Activated CD4-positive, alpha-beta T cell treated with anti-CD3 and anti-CD28 coated beads, Interleukin-2, amount 10 ng/mL, durations not matched to agents 24 days and 14 days (primary cell): ENCODE measurements at regions not wholly inside any gene's neighbourhood (a gene's known extent, or its start where the extent isn't known, plus 50 kb on each side); places are given as distances from the start of the nearest gene placed in this dataset.

ENCODE experiments used
- DNase-seq: peaks from one replicate; pipeline ENCODE4 v3.0.0; 2022
- H3K27ac Mint-ChIP-seq: one replicate; pipeline ENCODE4 v1.8.0; 2022; ENCODE audit warnings: mild to moderate bottlenecking, mixed read lengths
- H3K27me3 Mint-ChIP-seq: one replicate; pipeline ENCODE4 v1.8.0; 2022; ENCODE audit warnings: mixed read lengths
- H3K36me3 Mint-ChIP-seq: one replicate; pipeline ENCODE4 v1.8.0; 2022; ENCODE audit warnings: low read depth, mild to moderate bottlenecking, mixed read lengths
- H3K4me1 Mint-ChIP-seq: one replicate; pipeline ENCODE4 v1.8.0; 2021; ENCODE audit warnings: mixed read lengths
- H3K4me3 Mint-ChIP-seq: one replicate; pipeline ENCODE4 v1.8.0; 2022; ENCODE audit warnings: mild to moderate bottlenecking, moderate library complexity, mixed read lengths
- H3K9me3 Mint-ChIP-seq: one replicate; pipeline ENCODE4 v1.8.0; 2021; ENCODE audit warnings: mixed read lengths
- intact Hi-C: fragments of 100-400 bp; cut with micrococcal nuclease; formaldehyde crosslinking; loops from one replicate; pipeline ENCODE4 v1.15.1; 2023

GRCh38 chr15:25508369-25509002 lies 69.7 kb upstream of the UBE3A start:
- Mint-ChIP-seq H3K9me3 (no peaks in the 10 kb centered on the region), H3K4me3 (no peak overlapping the region), H3K4me1 (no peaks in the 10 kb centered on the region), H3K27ac (no peak overlapping the region), H3K36me3 (no peaks in the 10 kb centered on the region), H3K27me3 (no peaks in the 10 kb centered on the region)
- intact Hi-C loops = loop anchor here (1.0 to 10.0 kb wide), 2 partner anchors 426 to 1864 kb away; partner anchors contain the start of gene MAGEL2
- no peak for DNase-seq

GRCh38 chr15:25504307-25504706 lies 65.5 kb upstream of the UBE3A start:
- no peaks in the 10 kb centered on the region for H3K4me1 Mint-ChIP-seq
- no peaks in the 10 kb centered on the region for H3K9me3 Mint-ChIP-seq
- no peak overlapping the region for H3K4me3 Mint-ChIP-seq
- intact Hi-C loops = loop anchor here (10.0 kb wide), 1 partner anchor 1860 kb away; the partner anchor contains the start of gene MAGEL2
- H3K36me3 Mint-ChIP-seq = no peaks in the 10 kb centered on the region
- no peak for DNase-seq
- H3K27me3 Mint-ChIP-seq = no peaks in the 10 kb centered on the region
- no peak overlapping the region for H3K27ac Mint-ChIP-seq

GRCh38 chr15:25501828-25502446 lies 63.1 kb upstream of the UBE3A start:
- H3K27ac Mint-ChIP-seq = no peak overlapping the region
- intact Hi-C loops = loop anchor here (10.0 kb wide), 1 partner anchor 1857 kb away; the partner anchor contains the start of gene MAGEL2
- no peaks in the 10 kb centered on the region for H3K4me1 Mint-ChIP-seq
- H3K36me3 Mint-ChIP-seq = no peaks in the 10 kb centered on the region
- no peaks in the 10 kb centered on the region for H3K9me3 Mint-ChIP-seq
- no peak for DNase-seq
- H3K27me3 Mint-ChIP-seq = no peaks in the 10 kb centered on the region
- H3K4me3 Mint-ChIP-seq = no peak overlapping the region

GRCh38 chr15:25498835-25499234 lies 60.0 kb upstream of the UBE3A start:
- H3K9me3 Mint-ChIP-seq = no peaks in the 10 kb centered on the region
- no peak overlapping the region for H3K27ac Mint-ChIP-seq
- no peak overlapping the region for H3K4me3 Mint-ChIP-seq
- H3K27me3 Mint-ChIP-seq = no peaks in the 10 kb centered on the region
- no peak for DNase-seq
- H3K4me1 Mint-ChIP-seq = no peaks in the 10 kb centered on the region
- intact Hi-C loops = no loop called here
- no peaks in the 10 kb centered on the region for H3K36me3 Mint-ChIP-seq

- Mint-ChIP-seq H3K4me1 (no peaks in the 10 kb centered on the region), H3K4me3 (no peak overlapping the region), H3K27ac (no peak overlapping the region), H3K27me3 (no peaks in the 10 kb centered on the region), H3K9me3 (peaks cover 4% of the 10 kb centered on the region), H3K36me3 (no peaks in the 10 kb centered on the region)
- intact Hi-C loops = no loop called here
- no peak for DNase-seq
Measured at GRCh38 chr15:25497934-25498333, 59.1 kb upstream of the UBE3A start.

DNA sequence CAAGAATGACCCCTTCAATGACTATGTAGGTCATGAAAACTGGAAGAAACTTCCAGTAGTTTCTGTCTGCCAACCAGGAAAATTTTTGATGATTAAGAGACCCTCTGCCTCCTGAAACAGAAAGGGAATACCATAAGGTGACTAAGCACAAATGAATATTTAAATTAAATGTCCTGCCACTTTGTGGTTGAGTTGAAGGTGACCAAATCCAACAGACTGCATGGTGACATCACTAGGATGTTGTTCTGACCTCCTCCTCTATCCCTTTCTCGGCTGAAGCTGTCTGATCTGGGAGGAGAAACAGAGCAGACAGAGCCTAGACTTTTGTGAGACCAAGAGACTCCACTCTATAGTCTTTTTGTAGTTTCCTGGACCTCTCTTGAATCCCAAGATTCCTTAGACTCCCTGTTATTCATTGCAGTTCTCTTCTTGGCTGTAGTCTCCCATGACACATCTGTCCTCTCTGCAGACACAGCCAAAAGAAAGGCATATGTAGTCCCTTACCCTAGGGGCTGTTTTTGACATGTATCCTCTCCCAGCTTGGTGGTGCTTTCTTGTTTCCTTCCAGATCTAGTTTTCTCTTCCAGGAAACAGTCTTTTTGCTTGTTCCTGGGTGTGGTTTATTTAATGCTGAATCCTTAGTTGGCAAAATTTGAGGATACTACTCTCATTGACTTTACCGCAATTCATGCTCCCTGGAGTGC lies 55.2 kb upstream of the UBE3A start:
- intact Hi-C loops = no loop called here
- Mint-ChIP-seq H3K27ac (no peak overlapping the region), H3K4me3 (no peak overlapping the region), H3K27me3 (no peaks in the 10 kb centered on the region), H3K4me1 (no peaks in the 10 kb centered on the region), H3K9me3 (peaks cover 7% of the 10 kb centered on the region), H3K36me3 (no peaks in the 10 kb centered on the region)
- no peak for DNase-seq

DNA sequence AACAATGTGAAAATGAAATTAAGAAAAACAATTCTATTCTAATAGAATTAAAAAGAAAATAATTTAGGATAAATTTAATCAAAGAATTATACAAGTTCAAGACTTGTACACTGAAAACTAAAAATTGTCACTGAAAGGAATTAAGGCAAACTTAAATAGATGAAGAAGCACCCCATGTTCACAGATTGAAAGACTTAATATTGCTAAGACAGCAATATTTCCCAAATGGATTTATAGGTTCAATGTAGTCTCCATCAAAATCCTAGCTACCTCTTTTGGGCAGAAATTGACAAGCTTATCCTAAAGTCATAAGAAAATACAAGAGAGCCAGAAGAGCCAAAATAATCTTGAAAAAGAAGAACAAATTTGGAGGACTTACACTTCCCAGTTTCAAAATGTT lies 53.5 kb upstream of the UBE3A start:
- no peaks in the 10 kb centered on the region for H3K4me1 Mint-ChIP-seq
- DNase-seq = no peak
- H3K27ac Mint-ChIP-seq = no peak overlapping the region
- H3K4me3 Mint-ChIP-seq = no peak overlapping the region
- peaks cover 8% of the 10 kb centered on the region for H3K9me3 Mint-ChIP-seq
- no peaks in the 10 kb centered on the region for H3K36me3 Mint-ChIP-seq
- H3K27me3 Mint-ChIP-seq = no peaks in the 10 kb centered on the region
- intact Hi-C loops = no loop called here
